HG03135 (cell line): ENCODE measurements at regions not wholly inside any gene's neighbourhood (a gene's known extent, or its start where the extent isn't known, plus 50 kb on each side); places are given as distances from the start of the nearest gene placed in this dataset.

Experiments used
- ATAC-seq: cut with Tn5 transposase; IDR thresholded peaks from one replicate; pipeline ENCODE4 v1.9.1; 2021; ENCODE audit warnings: mild to moderate bottlenecking, moderate library complexity; ENCODE audit not compliant: unreplicated experiment

GRCh38 chr9:105187781-105188180 is 56.7 kb upstream of the SLC44A1 start:
- no peak for ATAC-seq

- ATAC-seq = peak; percentile 58
These were observed 55.7 kb upstream of the SLC44A1 start for GRCh38 chr9:105188746-105189145.

GRCh38 chr9:105191508-105192121 is 52.8 kb upstream of the SLC44A1 start:
- ATAC-seq = no peak

- no peak for ATAC-seq
These were observed 50.9 kb upstream of the SLC44A1 start for GRCh38 chr9:105193560-105193959.

DNA sequence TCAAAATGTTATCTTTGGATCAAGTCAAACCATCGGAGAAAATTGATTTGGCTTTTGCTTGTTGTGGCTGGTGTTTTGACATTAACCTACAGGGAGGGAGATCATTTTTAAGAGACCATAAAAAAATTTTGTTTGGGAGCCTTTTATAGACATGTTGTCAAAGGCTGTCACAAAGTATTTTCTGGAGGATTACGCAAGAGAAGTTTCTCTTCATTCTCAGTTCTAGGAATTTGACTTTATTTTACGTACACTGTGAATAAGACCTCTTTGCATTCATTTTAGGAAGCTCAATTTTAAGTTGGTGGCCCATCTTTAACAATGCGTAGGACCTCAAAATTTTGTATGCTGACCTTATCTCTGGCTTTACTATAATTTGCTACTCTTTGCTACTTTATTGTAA is 50.2 kb upstream of the SLC44A1 start:
- ATAC-seq = no peak
